Caco-2 (cell line): ENCODE measurements at regions not wholly inside any gene's neighbourhood (a gene's known extent, or its start where the extent isn't known, plus 50 kb on each side); places are given as distances from the start of the nearest gene placed in this dataset.

Source experiments
- BruUV-seq: library from RNA; stranded (reverse); fragments of 400-500 nt; replicated peaks from 2 replicates; lab custom pipeline; 2021; lab: Mats Ljungman, UMichigan
- CTCF ChIA-PET: fragments of 300-600 bp; sonication (Branson Sonifier 250); formaldehyde crosslinking; loops from one replicate; lab custom pipeline; 2022; ENCODE audit warnings: antibody characterized with exemption; lab: Charles Lee
- POLR2A ChIA-PET: fragments of 300-600 bp; sonication (Branson Sonifier 250); formaldehyde crosslinking; loops from one replicate; lab custom pipeline; 2022; ENCODE audit warnings: antibody characterized with exemption; lab: Charles Lee
- DNase-seq, 2 experiments: peaks; one replicate each; pipeline versions ENCODE4 v3.0.0 to v3.0.0-alpha.2; 2020 to 2022
- H3K27me3 ChIP-seq: replicated peaks from 2 replicates; pipeline ENCODE4 v1.6.0; 2011; ENCODE audit warnings: low read length; ENCODE audit not compliant: control insufficient read depth, insufficient read depth
- H3K36me3 ChIP-seq: 2 replicates; pipeline ENCODE4 v1.5.1; 2011; ENCODE audit warnings: low read length; ENCODE audit not compliant: control insufficient read depth, insufficient read depth
- H3K4me1 ChIP-seq: fragments of 250-450 bp; sonication (Bioruptor Pico); 2 replicates; pipeline ENCODE4 v1.5.1; 2020; ENCODE audit warnings: mild to moderate bottlenecking
- H3K4me3 ChIP-seq: 2 replicates; pipeline ENCODE4 v1.5.1; 2011; ENCODE audit warnings: low read depth, mild to moderate bottlenecking, control low read depth, low read length
- H3K9me3 ChIP-seq: fragments of 250-450 bp; sonication (Bioruptor Pico); 2 replicates; pipeline ENCODE4 v1.5.1; 2020; ENCODE audit warnings: mild to moderate bottlenecking, moderate library complexity
- H3K27ac Mint-ChIP-seq: one replicate; pipeline ENCODE4 v1.8.0; 2022; ENCODE audit warnings: mixed read lengths; ENCODE audit not compliant: unreplicated experiment
- H3K27me3 Mint-ChIP-seq: one replicate; pipeline ENCODE4 v1.8.0; 2022; ENCODE audit warnings: mixed read lengths; ENCODE audit not compliant: insufficient read depth, unreplicated experiment
- H3K36me3 Mint-ChIP-seq: one replicate; pipeline ENCODE4 v1.8.0; 2022; ENCODE audit warnings: mild to moderate bottlenecking, mixed read lengths; ENCODE audit not compliant: insufficient read depth, unreplicated experiment
- H3K4me1 Mint-ChIP-seq: one replicate; pipeline ENCODE4 v1.8.0; 2022; ENCODE audit warnings: low read depth, mixed read lengths; ENCODE audit not compliant: unreplicated experiment
- H3K4me3 Mint-ChIP-seq: one replicate; pipeline ENCODE4 v1.8.0; 2022; ENCODE audit warnings: mild to moderate bottlenecking, moderate library complexity, mixed read lengths; ENCODE audit not compliant: unreplicated experiment
- H3K9me3 Mint-ChIP-seq: one replicate; pipeline ENCODE4 v1.8.0; 2022; ENCODE audit warnings: mixed read lengths; ENCODE audit not compliant: unreplicated experiment
- CTCF ChIP-seq, 2 experiments: fragments of 200-600 bp in 1 of 2; IDR thresholded peaks; 1 replicate in 1 of 2; 2 replicates in 1 of 2; pipeline versions ENCODE4 v1.5.1 to v1.8.0; 2011 to 2022; ENCODE audit warnings: antibody characterized with exemption in 1 of 2, control low read depth in 1 of 2, inconsistent platforms in 1 of 2, low read depth in 1 of 2, low read length in 1 of 2, mild to moderate bottlenecking in 1 of 2, moderate library complexity in 1 of 2; ENCODE audit not compliant: insufficient read depth in 1 of 2, severe bottlenecking in 1 of 2, unreplicated experiment in 1 of 2
- intact Hi-C: fragments of 100-400 bp; cut with micrococcal nuclease; formaldehyde crosslinking; loops from one replicate; pipeline ENCODE4 v1.10.0; 2022; ENCODE audit not compliant: unreplicated experiment

GRCh38 chr9:11537566-11537965 lies 924.8 kb upstream of the PTPRD start:
- Histone ChIP-seq H3K4me1 (no peaks in the 10 kb centered on the region), H3K27me3 (no peaks in the 10 kb centered on the region), H3K36me3 (no peaks in the 10 kb centered on the region), H3K4me3 (no peak overlapping the region), H3K9me3 (no peaks in the 10 kb centered on the region)
- H3K4me1 Mint-ChIP-seq: no peaks in the 10 kb centered on the region
- no peak overlapping the region for H3K4me3 Mint-ChIP-seq
- ChIA-PET CTCF (no interaction called here), POLR2A (no interaction called here)
- no peak for TF ChIP-seq CTCF (IDR thresholded peaks at IDR 0.05; ENCODE audit: insufficient read depth in 1 of 2, low read depth in 1 of 2, low read length in 1 of 2, severe bottlenecking in 1 of 2, unreplicated experiment in 1 of 2)
- no peak overlapping the region for H3K27ac Mint-ChIP-seq
- DNase-seq: no peak
- no TSS peak for BruUV-seq
- intact Hi-C loops: no loop called here
- H3K9me3 Mint-ChIP-seq: no peaks in the 10 kb centered on the region
- no peaks in the 10 kb centered on the region for H3K36me3 Mint-ChIP-seq
- H3K27me3 Mint-ChIP-seq: no peaks in the 10 kb centered on the region

GRCh38 chr9:11542781-11543180 lies 930.0 kb upstream of the PTPRD start:
- ChIA-PET POLR2A (no interaction called here), CTCF (no interaction called here)
- H3K9me3 ChIP-seq: no peaks in the 10 kb centered on the region
- H3K4me1 Mint-ChIP-seq: no peaks in the 10 kb centered on the region
- H3K4me3 Mint-ChIP-seq: no peak overlapping the region
- H3K36me3 ChIP-seq: no peaks in the 10 kb centered on the region
- H3K27me3 ChIP-seq: no peaks in the 10 kb centered on the region
- no peak overlapping the region for H3K4me3 ChIP-seq
- intact Hi-C loops: no loop called here
- no peak overlapping the region for H3K27ac Mint-ChIP-seq
- H3K4me1 ChIP-seq: no peaks in the 10 kb centered on the region
- no peak for TF ChIP-seq CTCF (IDR thresholded peaks at IDR 0.05; ENCODE audit: insufficient read depth in 1 of 2, low read depth in 1 of 2, low read length in 1 of 2, severe bottlenecking in 1 of 2, unreplicated experiment in 1 of 2)
- no peak for DNase-seq
- H3K36me3 Mint-ChIP-seq: no peaks in the 10 kb centered on the region
- BruUV-seq: no TSS peak
- H3K27me3 Mint-ChIP-seq: no peaks in the 10 kb centered on the region
- H3K9me3 Mint-ChIP-seq: no peaks in the 10 kb centered on the region

- no peak for DNase-seq
- Histone ChIP-seq H3K36me3 (no peaks in the 10 kb centered on the region), H3K4me1 (no peaks in the 10 kb centered on the region), H3K4me3 (no peak overlapping the region), H3K9me3 (no peaks in the 10 kb centered on the region), H3K27me3 (no peaks in the 10 kb centered on the region)
- Mint-ChIP-seq H3K9me3 (no peaks in the 10 kb centered on the region), H3K27me3 (no peaks in the 10 kb centered on the region), H3K4me3 (no peak overlapping the region), H3K36me3 (no peaks in the 10 kb centered on the region), H3K4me1 (no peaks in the 10 kb centered on the region), H3K27ac (no peak overlapping the region)
- POLR2A ChIA-PET: no interaction called here
- intact Hi-C loops: no loop called here
- CTCF ChIA-PET: no interaction called here
- no peak for TF ChIP-seq CTCF (IDR thresholded peaks at IDR 0.05; ENCODE audit: insufficient read depth in 1 of 2, low read depth in 1 of 2, low read length in 1 of 2, severe bottlenecking in 1 of 2, unreplicated experiment in 1 of 2)
- no TSS peak for BruUV-seq
Observed at GRCh38 chr9:11546231-11546630, 933.4 kb upstream of the PTPRD start.
